ENCODE measurements at regions not wholly inside any gene's neighbourhood (a gene's known extent, or its start where the extent isn't known, plus 50 kb on each side); places are given as distances from the start of the nearest gene placed in this dataset.

- FAIRE-seq = no peak
- no peak for DNase-seq (ENCODE audit: insufficient read length, low spot score)
- TF ChIP-seq CTCF (IDR thresholded peaks at IDR 0.05; ENCODE audit: insufficient read depth, missing control alignments) = peak; percentile 70
Measured at GRCh38 chr1:17984583-17984982, 123.0 kb upstream of the IGSF21 start.

GRCh38 chr1:17986156-17986555 is 121.4 kb upstream of the IGSF21 start:
- FAIRE-seq (no peak), DNase-seq (ENCODE audit: insufficient read length, low spot score) (no peak)
- no peak for TF ChIP-seq CTCF (IDR thresholded peaks at IDR 0.05; ENCODE audit: insufficient read depth, missing control alignments)

- no peak for TF ChIP-seq CTCF (IDR thresholded peaks at IDR 0.05; ENCODE audit: insufficient read depth, missing control alignments)
Measured at GRCh38 chr1:17990401-17990800, 117.2 kb upstream of the IGSF21 start.

GRCh38 chr1:17991996-17992395 is 115.6 kb upstream of the IGSF21 start:
- no peak for DNase-seq (ENCODE audit: insufficient read length, low spot score)
- no peak for TF ChIP-seq CTCF (IDR thresholded peaks at IDR 0.05; ENCODE audit: insufficient read depth, missing control alignments)
- no peak for FAIRE-seq

More at GRCh38 chr1:17990401-17990800, 117.2 kb upstream of the IGSF21 start:
- FAIRE-seq (no peak), DNase-seq (ENCODE audit: insufficient read length, low spot score) (no peak)

- TF ChIP-seq CTCF (IDR thresholded peaks at IDR 0.05; ENCODE audit: insufficient read depth, missing control alignments) = no peak
- no peak for DNase-seq (ENCODE audit: insufficient read length, low spot score)
- FAIRE-seq = no peak
Measured at GRCh38 chr1:17992800-17993199, 114.8 kb upstream of the IGSF21 start.

GRCh38 chr1:17994046-17994445 is 113.6 kb upstream of the IGSF21 start:
- no peak for TF ChIP-seq CTCF (IDR thresholded peaks at IDR 0.05; ENCODE audit: insufficient read depth, missing control alignments)
- FAIRE-seq = no peak
- DNase-seq (ENCODE audit: insufficient read length, low spot score) = no peak

- FAIRE-seq = no peak
- no peak for DNase-seq (ENCODE audit: insufficient read length, low spot score)
- no peak for TF ChIP-seq CTCF (IDR thresholded peaks at IDR 0.05; ENCODE audit: insufficient read depth, missing control alignments)
Measured at GRCh38 chr1:17995480-17995879, 112.1 kb upstream of the IGSF21 start.

Data from D721Med (cell line).